K562 (cell line): ENCODE measurements at regions not wholly inside any gene's neighbourhood (a gene's known extent, or its start where the extent isn't known, plus 50 kb on each side); places are given as distances from the start of the nearest gene placed in this dataset.

Experiments
- ATAC-seq: fragments of 200-7000 bp; cut with Tn5 transposase; 3 replicates; pipeline ENCODE4 v1.9.1; 2020; ENCODE audit warnings: moderate library complexity
- BruUV-seq: library from RNA; stranded (reverse); fragments of 400-500 nt; replicated peaks from 2 replicates; lab custom pipeline; 2021; lab: Mats Ljungman, UMichigan
- CTCF ChIA-PET: fragments of 300-600 bp; formaldehyde crosslinking; extraction: SDS; loops from one replicate; lab custom pipeline; 2021; ENCODE audit warnings: low intra/inter-chr PET ratio; lab: Yijun Ruan, JAX
- POLR2A ChIA-PET: fragments of 300-600, 350-650 bp; sonication (Branson Sonifier 250); formaldehyde crosslinking; extraction: SDS; loops from one replicate; lab custom pipeline; 2021; ENCODE audit warnings: antibody characterized with exemption, inconsistent platforms; lab: Yijun Ruan, JAX
- DNase-seq, 4 experiments: peaks; one replicate each; pipeline versions ENCODE4 v3.0.0 to v3.0.0-alpha.2; 2011 to 2018; ENCODE audit warnings: low spot score in 3 of 4, mixed read lengths in 3 of 4; ENCODE audit errors: extremely low read depth in 1 of 4
- FAIRE-seq: peaks from 2 replicates; lab custom pipeline; 2011; peaks lifted over from hg19 to GRCh38; lab: Jason Lieb, UNC
- H2AFZ ChIP-seq: 2 replicates; pipeline ENCODE4 v1.6.0; 2011; ENCODE audit warnings: low read depth, low read length, control low read depth, inconsistent platforms
- H3K27ac ChIP-seq: fragments of 200-600 bp; 3 replicates; pipeline ENCODE4 v1.8.0; 2011; ENCODE audit warnings: low read depth, mild to moderate bottlenecking, control low read depth, inconsistent platforms, low read length, moderate library complexity, mixed read lengths; ENCODE audit errors: extremely low read depth
- H3K27me3 ChIP-seq, 2 experiments: fragments of 300-600 bp in 1 of 2; 2 replicates in 1 of 2; 3 replicates in 1 of 2; pipeline versions ENCODE4 v1.6.0 to v1.8.0; 2011; ENCODE audit warnings: inconsistent platforms in 2 of 2, low read length in 2 of 2, mild to moderate bottlenecking in 1 of 2, mixed read lengths in 1 of 2, moderate library complexity in 1 of 2; ENCODE audit not compliant: control insufficient read depth in 2 of 2, insufficient read depth in 2 of 2
- H3K36me3 ChIP-seq: fragments of 300-600 bp; 3 replicates; pipeline ENCODE4 v1.8.0; 2011; ENCODE audit warnings: mild to moderate bottlenecking, low read length, inconsistent platforms; ENCODE audit not compliant: control insufficient read depth, insufficient read depth
- H3K4me1 ChIP-seq, 2 experiments: fragments of 200-600 bp in 1 of 2; replicated peaks in 1 of 2; 2 replicates in 1 of 2; 3 replicates in 1 of 2; pipeline versions ENCODE4 v1.5.1 to v1.8.0; 2011; ENCODE audit warnings: inconsistent platforms in 2 of 2, low read length in 2 of 2, mild to moderate bottlenecking in 1 of 2, mixed read lengths in 1 of 2, moderate library complexity in 1 of 2; ENCODE audit not compliant: control insufficient read depth in 2 of 2, insufficient read depth in 2 of 2
- H3K4me2 ChIP-seq: 2 replicates; pipeline ENCODE4 v1.6.1; 2011; ENCODE audit warnings: low read length, control low read depth, inconsistent platforms, mixed read lengths; ENCODE audit not compliant: insufficient read depth
- H3K4me3 ChIP-seq: fragments of 200-600 bp; sonication (generic), shearing (Covaris generic); 2 replicates; pipeline ENCODE4 v1.5.1; 2016; ENCODE audit warnings: control low read depth, inconsistent platforms
- H3K79me2 ChIP-seq: fragments of 200-600 bp; 3 replicates; pipeline ENCODE4 v1.8.0; 2011; ENCODE audit warnings: low read length, inconsistent platforms; ENCODE audit not compliant: control insufficient read depth, insufficient read depth
- H3K9ac ChIP-seq, 2 experiments: 2 replicates each; pipeline versions ENCODE4 v1.6.0 to v1.6.1; 2011; ENCODE audit warnings: low read depth in 2 of 2, low read length in 2 of 2, control low read depth in 1 of 2, inconsistent platforms in 1 of 2, mild to moderate bottlenecking in 1 of 2, mixed read lengths in 1 of 2; ENCODE audit not compliant: insufficient read depth in 1 of 2
- H3K9me1 ChIP-seq: one replicate; pipeline ENCODE4 v1.6.0; 2011; ENCODE audit warnings: inconsistent platforms, mild to moderate bottlenecking, low read length, moderate library complexity; ENCODE audit not compliant: control insufficient read depth, insufficient read depth
- H3K9me3 ChIP-seq: replicated peaks from 2 replicates; pipeline ENCODE4 v1.5.1; 2011; ENCODE audit warnings: low read depth, low read length, inconsistent platforms; ENCODE audit not compliant: control insufficient read depth, insufficient read depth
- H4K20me1 ChIP-seq: replicated peaks from 2 replicates; pipeline ENCODE4 v1.6.1; 2011; ENCODE audit warnings: low read length, inconsistent platforms, mixed read lengths; ENCODE audit not compliant: control insufficient read depth, insufficient read depth
- CEBPG ChIP-seq, 3 experiments: fragments of 200-800 bp in 1 of 3; sonication (Bioruptor generic) in 1 of 3; sonication (generic) in 1 of 3; formaldehyde crosslinking in 1 of 3; IDR thresholded peaks in 2 of 3; conservative IDR thresholded peaks in 1 of 3; 2 replicates each; pipeline versions ENCODE4 v1.6.1 to v1.8.0; 2016 to 2022; ENCODE audit warnings: missing compliant biosample characterization in 2 of 3, missing genetic modification characterization in 2 of 3, mild to moderate bottlenecking in 1 of 3, missing genetic modification reagents in 1 of 3
- KLF1 ChIP-seq: fragments of 450-650 bp; IDR thresholded peaks from 2 replicates; pipeline ENCODE4 v1.6.1; 2016; ENCODE audit warnings: missing genetic modification characterization, missing compliant biosample characterization
- YY1 ChIP-seq, 3 experiments: IDR thresholded peaks; 2 replicates each; pipeline ENCODE4 v1.6.1; 2011; ENCODE audit warnings: low read length in 2 of 3, mild to moderate bottlenecking in 2 of 3, moderate library complexity in 2 of 3, borderline replicate concordance in 1 of 3, control low read depth in 1 of 3, low read depth in 1 of 3; ENCODE audit not compliant: insufficient read depth in 3 of 3, insufficient replicate concordance in 2 of 3, control insufficient read depth in 1 of 3, insufficient read length in 1 of 3; ENCODE audit errors: extremely low read depth in 1 of 3
- WGBS: fragments of 100-300 bp; shearing (Covaris generic); methylation state at CpG from one replicate; pipeline ENCODE4 v1.1.6; 2016; ENCODE audit warnings: low coverage, mixed read lengths; ENCODE audit not compliant: insufficient coverage; ENCODE audit errors: missing lambda C conversion rate; 5-methylcytosine and 5-hydroxymethylcytosine counted together
- in situ Hi-C: fragments of 300-500 bp; cut with MboI; formaldehyde crosslinking; loops from 4 replicates; pipeline ENCODE4 v1.15.0; 2018; ENCODE audit warnings: inconsistent platforms, mixed read lengths
- intact Hi-C: fragments of 100-400 bp; cut with micrococcal nuclease; formaldehyde crosslinking; loops from 2 replicates; pipeline ENCODE4 v1.14.2; 2022

- Histone ChIP-seq H3K9me3 (no peaks in the 10 kb centered on the region), H3K79me2 (no peaks in the 10 kb centered on the region), H4K20me1 (no peaks in the 10 kb centered on the region), H3K9ac (no peak overlapping the region), H3K4me3 (no peak overlapping the region), H3K27ac (no peak overlapping the region), H3K4me2 (no peak overlapping the region), H3K36me3 (no peaks in the 10 kb centered on the region), H3K4me1 (peaks cover 0 to 7% of the 10 kb centered on the region in 2 experiments; a peak in 1 of 5 replicates), H3K27me3 (no peaks in the 10 kb centered on the region), H2AFZ (no peak overlapping the region), H3K9me1 (no peaks in the 10 kb centered on the region)
- no peak for FAIRE-seq
- DNase-seq: no peak
- WGBS: 8% methylated on average over 1 of the region's 1 CpG
- no TSS peak for BruUV-seq
- ChIA-PET CTCF (no interaction called here), POLR2A (interaction anchor here (0.7 to 1.0 kb wide), 3 partner anchors 11 to 13 kb away, joined by 3 read pairs; no protein-coding TSS in a partner anchor)
- no peak for ATAC-seq
- intact Hi-C loops: no loop called here
- no peak for TF ChIP-seq YY1 (IDR thresholded peaks at IDR 0.05; ENCODE audit: borderline replicate concordance in 1 of 3, control insufficient read depth in 1 of 3, extremely low read depth in 1 of 3, insufficient read depth in 3 of 3, insufficient read length in 1 of 3, insufficient replicate concordance in 2 of 3, low read depth in 1 of 3, low read length in 2 of 3)
- in situ Hi-C loops: no loop called here
Measured at GRCh38 chr1:172895761-172896160, 155.0 kb downstream of the TNFSF18 start.

GRCh38 chr1:172897738-172898137 is 153.0 kb downstream of the TNFSF18 start:
- TF ChIP-seq CEBPG (CRISPR knock-in tag; IDR thresholded peaks at IDR 0.05) (no peak), CEBPG (tag; conservative IDR thresholded peaks at IDR 0.05 in 1 of 2, IDR thresholded peaks at IDR 0.05 in 1 of 2) (peak in 1 of 2 experiments; percentile 59; a peak in 1 of 4 replicates), KLF1 (tag) (no peak)
- TF ChIP-seq, all 486 proteins: peak for 1
- no peak overlapping the region for H3K4me2 ChIP-seq
- no peak for FAIRE-seq
- no peak overlapping the region for H3K9ac ChIP-seq
- no peaks in the 10 kb centered on the region for H4K20me1 ChIP-seq
- H3K9me1 ChIP-seq: no peaks in the 10 kb centered on the region
- CTCF ChIA-PET: interaction anchor here (0.5 kb wide), 1 partner anchor 34 kb away, joined by 3 read pairs; no protein-coding TSS in a partner anchor
- POLR2A ChIA-PET: interaction anchor here (0.6 kb wide), 1 partner anchor 400 kb away, joined by 3 read pairs; no protein-coding TSS in a partner anchor
- in situ Hi-C loops: no loop called here
- H2AFZ ChIP-seq: no peak overlapping the region
- no peak for DNase-seq
- intact Hi-C loops: no loop called here
- H3K4me3 ChIP-seq: no peak overlapping the region
- no peaks in the 10 kb centered on the region for H3K27me3 ChIP-seq
- H3K27ac ChIP-seq: no peak overlapping the region
- no peaks in the 10 kb centered on the region for H3K79me2 ChIP-seq
- ATAC-seq: no peak
- 0% methylated on average over 2 of the region's 2 CpGs for WGBS
- no peaks in the 10 kb centered on the region for H3K9me3 ChIP-seq
- BruUV-seq: no TSS peak
- H3K36me3 ChIP-seq: no peaks in the 10 kb centered on the region
- H3K4me1 ChIP-seq: peaks cover 0 to 7% of the 10 kb centered on the region in 2 experiments; a peak in 1 of 5 replicates
